ENCODE measurements at regions not wholly inside any gene's neighbourhood (a gene's known extent, or its start where the extent isn't known, plus 50 kb on each side); places are given as distances from the start of the nearest gene placed in this dataset.
"Not testable (repeated sequence)": the region's sequence is repeated elsewhere in the genome, so short reads cannot be mapped to it uniquely, and the experiment has no call there.

GRCh38 chr6:99818161-99818560 lies 175.9 kb downstream of the MCHR2 start:
- no peak for ATAC-seq
- no peak overlapping the region for H3K4me3 ChIP-seq
- H3K27me3 ChIP-seq, result peaks cover 0 to 33% (median 20%) of the 10 kb centered on the region in 7 donors
- no peak for DNase-seq
- WGBS, 2 donors, result 82 to 88% methylated on average over 2 of the region's 2 CpGs
- H3K36me3 ChIP-seq, result no peaks in the 10 kb centered on the region
- intact Hi-C loops (cut with DNase I), result no loop called here
- no peaks in the 10 kb centered on the region for H3K9me3 ChIP-seq
- no peaks in the 10 kb centered on the region for H3K4me1 ChIP-seq
- no peak overlapping the region for H3K27ac ChIP-seq
- TF ChIP-seq, protein P1, sequence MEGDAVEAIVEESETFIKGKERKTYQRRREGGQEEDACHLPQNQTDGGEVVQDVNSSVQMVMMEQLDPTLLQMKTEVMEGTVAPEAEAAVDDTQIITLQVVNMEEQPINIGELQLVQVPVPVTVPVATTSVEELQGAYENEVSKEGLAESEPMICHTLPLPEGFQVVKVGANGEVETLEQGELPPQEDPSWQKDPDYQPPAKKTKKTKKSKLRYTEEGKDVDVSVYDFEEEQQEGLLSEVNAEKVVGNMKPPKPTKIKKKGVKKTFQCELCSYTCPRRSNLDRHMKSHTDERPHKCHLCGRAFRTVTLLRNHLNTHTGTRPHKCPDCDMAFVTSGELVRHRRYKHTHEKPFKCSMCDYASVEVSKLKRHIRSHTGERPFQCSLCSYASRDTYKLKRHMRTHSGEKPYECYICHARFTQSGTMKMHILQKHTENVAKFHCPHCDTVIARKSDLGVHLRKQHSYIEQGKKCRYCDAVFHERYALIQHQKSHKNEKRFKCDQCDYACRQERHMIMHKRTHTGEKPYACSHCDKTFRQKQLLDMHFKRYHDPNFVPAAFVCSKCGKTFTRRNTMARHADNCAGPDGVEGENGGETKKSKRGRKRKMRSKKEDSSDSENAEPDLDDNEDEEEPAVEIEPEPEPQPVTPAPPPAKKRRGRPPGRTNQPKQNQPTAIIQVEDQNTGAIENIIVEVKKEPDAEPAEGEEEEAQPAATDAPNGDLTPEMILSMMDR (IDR thresholded peaks at IDR 0.05), result no peak

GRCh38 chr6:99819853-99820252 lies 174.2 kb downstream of the MCHR2 start:
- no peaks in the 10 kb centered on the region for H3K9me3 ChIP-seq
- no peaks in the 10 kb centered on the region for H3K36me3 ChIP-seq
- no peak overlapping the region for H3K27ac ChIP-seq
- TF ChIP-seq, protein P1 (IDR thresholded peaks at IDR 0.05), result no peak
- no peak overlapping the region for H3K4me3 ChIP-seq
- DNase-seq, result no peak
- no peak for ATAC-seq
- H3K4me1 ChIP-seq, result no peaks in the 10 kb centered on the region
- WGBS, 2 donors, result 80 to 81% methylated on average over 5 of the region's 5 CpGs
- H3K27me3 ChIP-seq, result peaks cover 0 to 34% (median 22%) of the 10 kb centered on the region in 7 donors
- intact Hi-C loops (cut with DNase I), result loop anchor here in 1 of 10 donors (10.0 kb wide), 1 partner anchor 355 kb away; no protein-coding TSS in a partner anchor

- TF ChIP-seq, protein P1 (IDR thresholded peaks at IDR 0.05), result no peak
- WGBS, 2 donors, result 78 to 83% methylated on average over 6 of the region's 6 CpGs
- intact Hi-C loops (cut with DNase I), result loop anchor here in 1 of 10 donors (10.0 kb wide), 1 partner anchor 356 kb away; no protein-coding TSS in a partner anchor
- Histone ChIP-seq H3K4me1 (no peaks in the 10 kb centered on the region), H3K27me3 (peaks cover 0 to 34% (median 21%) of the 10 kb centered on the region in 7 donors), H3K27ac (no peak overlapping the region), H3K4me3 (no peak overlapping the region), H3K36me3 (no peaks in the 10 kb centered on the region), H3K9me3 (no peaks in the 10 kb centered on the region)
- no peak for DNase-seq
- no peak for ATAC-seq
Observed at GRCh38 chr6:99821164-99821563, 172.9 kb downstream of the MCHR2 start.

GRCh38 chr6:99822741-99823512 lies 171.1 kb downstream of the MCHR2 start:
- Histone ChIP-seq H3K4me1 (no peaks in the 10 kb centered on the region), H3K27me3 (peaks cover 0 to 34% (median 19%) of the 10 kb centered on the region in 7 donors), H3K4me3 (no peak overlapping the region), H3K27ac (no peak overlapping the region), H3K9me3 (no peaks in the 10 kb centered on the region), H3K36me3 (no peaks in the 10 kb centered on the region)
- ATAC-seq (peak in 3 of 8 donors; percentile 47 to 61 (median 51)), DNase-seq (peak in 1 of 2 donors; percentile 7)
- WGBS, 2 donors, result 35 to 36% methylated on average over 5 of the region's 5 CpGs
- intact Hi-C loops (cut with DNase I), result loop anchor here in 1 of 10 donors (10.0 kb wide), 1 partner anchor 358 kb away; no protein-coding TSS in a partner anchor
- TF ChIP-seq, protein P1 (IDR thresholded peaks at IDR 0.05), result peak in 7 of 9 donors; percentile 9 to 51 (median 35)

- not testable (repeated sequence) for H3K9me3 ChIP-seq, H3K4me3 ChIP-seq, DNase-seq, H3K36me3 ChIP-seq, H3K4me1 ChIP-seq, ATAC-seq, H3K27ac ChIP-seq
- 14 to 29% methylated on average over 8 of the region's 34 CpGs for WGBS, 2 donors
- peaks cover 0 to 34% (median 19%) of the 10 kb centered on the region in 7 donors for H3K27me3 ChIP-seq
- intact Hi-C loops (cut with DNase I), result loop anchor here in 1 of 10 donors (10.0 kb wide), 1 partner anchor 359 kb away; no protein-coding TSS in a partner anchor
Observed at GRCh38 chr6:99823513-99824235, 170.3 kb downstream of the MCHR2 start.

All from heart right ventricle (tissue), 16 donors.